Urinary bladder (tissue), 3 donors: ENCODE measurements at regions not wholly inside any gene's neighbourhood (a gene's known extent, or its start where the extent isn't known, plus 50 kb on each side); places are given as distances from the start of the nearest gene placed in this dataset.
"Not testable (repeated sequence)": the region's sequence is repeated elsewhere in the genome, so short reads cannot be mapped to it uniquely, and the experiment has no call there.

Experiments used
- DNase-seq: peaks from one replicate; pipeline ENCODE4 v3.0.0-alpha.2; 2015; ENCODE audit errors: extremely low spot score
- H3K27ac ChIP-seq: one replicate; pipeline ENCODE4 v1.5.1; 2013; ENCODE audit warnings: low read depth, mild to moderate bottlenecking, moderate library complexity
- H3K36me3 ChIP-seq: one replicate; pipeline ENCODE4 v1.6.1; 2013; ENCODE audit warnings: mild to moderate bottlenecking, moderate library complexity; ENCODE audit not compliant: insufficient read depth
- H3K4me1 ChIP-seq: one replicate; pipeline ENCODE4 v1.6.1; 2013; ENCODE audit warnings: mild to moderate bottlenecking, moderate library complexity; ENCODE audit not compliant: insufficient read depth
- H3K4me3 ChIP-seq: one replicate; pipeline ENCODE4 v1.5.1; 2013; ENCODE audit warnings: low read depth, low read length
- WGBS: extraction: QIAGEN DNeasy Blood & Tissue Kit; methylation state at CpG from one replicate; pipeline ENCODE4 v1.1.7; 2013; 5-methylcytosine and 5-hydroxymethylcytosine counted together
- donor health status: healthy with polysubstance abuse.
- donor health status: healthy.

GRCh38 chr6:141218583-141218982 lies 914.1 kb upstream of the GJE1 start:
- H3K27ac ChIP-seq, result no peak overlapping the region

GRCh38 chr6:141216726-141217125 lies 916.0 kb upstream of the GJE1 start:
- no peaks in the 10 kb centered on the region for H3K4me1 ChIP-seq
- DNase-seq, result no peak
- no peak overlapping the region for H3K4me3 ChIP-seq
- H3K36me3 ChIP-seq, result no peaks in the 10 kb centered on the region
- no peak overlapping the region for H3K27ac ChIP-seq

More at GRCh38 chr6:141218583-141218982, 914.1 kb upstream of the GJE1 start:
- no peaks in the 10 kb centered on the region for H3K4me1 ChIP-seq
- DNase-seq, result no peak
- H3K36me3 ChIP-seq, result no peaks in the 10 kb centered on the region
- no peak overlapping the region for H3K4me3 ChIP-seq

GRCh38 chr6:141212296-141212695 lies 920.4 kb upstream of the GJE1 start:
- Histone ChIP-seq H3K27ac (no peak overlapping the region), H3K36me3 (no peaks in the 10 kb centered on the region), H3K4me1 (no peaks in the 10 kb centered on the region), H3K4me3 (no peak overlapping the region)
- 43% methylated on average over 1 of the region's 1 CpG for WGBS
- no peak for DNase-seq

- WGBS, result 63% methylated on average over 3 of the region's 3 CpGs
- DNase-seq, result no peak
- no peak overlapping the region for H3K27ac ChIP-seq
- H3K36me3 ChIP-seq, result no peaks in the 10 kb centered on the region
- no peaks in the 10 kb centered on the region for H3K4me1 ChIP-seq
- no peak overlapping the region for H3K4me3 ChIP-seq
These were observed 920.9 kb upstream of the GJE1 start for GRCh38 chr6:141211845-141212244.

- Histone ChIP-seq H3K4me3 (no peak overlapping the region), H3K27ac (no peak overlapping the region), H3K36me3 (no peaks in the 10 kb centered on the region), H3K4me1 (no peaks in the 10 kb centered on the region)
- WGBS, result 0% methylated on average over 1 of the region's 1 CpG
- DNase-seq, result no peak
These were observed 921.8 kb upstream of the GJE1 start for GRCh38 chr6:141210901-141211300.

- DNase-seq, result no peak
- H3K36me3 ChIP-seq, result no peaks in the 10 kb centered on the region
- H3K4me3 ChIP-seq, result no peak overlapping the region
- WGBS, result 84% methylated on average over 4 of the region's 4 CpGs
- H3K27ac ChIP-seq, result no peak overlapping the region
- no peaks in the 10 kb centered on the region for H3K4me1 ChIP-seq
These were observed 922.8 kb upstream of the GJE1 start for GRCh38 chr6:141209890-141210289.

GRCh38 chr6:141208101-141208500 lies 924.6 kb upstream of the GJE1 start:
- Histone ChIP-seq H3K4me1 (no peaks in the 10 kb centered on the region), H3K27ac (no peak overlapping the region), H3K4me3 (no peak overlapping the region), H3K36me3 (no peaks in the 10 kb centered on the region)
- WGBS, result 96% methylated on average over 1 of the region's 1 CpG
- no peak for DNase-seq

GRCh38 chr6:141203902-141204575 lies 928.7 kb upstream of the GJE1 start:
- Histone ChIP-seq H3K36me3 (no peaks in the 10 kb centered on the region), H3K4me3 (no peak overlapping the region), H3K27ac (no peak overlapping the region), H3K4me1 (no peaks in the 10 kb centered on the region)
- no peak for DNase-seq
- WGBS, result 91% methylated on average over 4 of the region's 4 CpGs

GRCh38 chr6:141202626-141203025 lies 930.1 kb upstream of the GJE1 start:
- no peak for DNase-seq
- Histone ChIP-seq H3K36me3 (no peaks in the 10 kb centered on the region), H3K27ac (no peak overlapping the region), H3K4me3 (no peak overlapping the region), H3K4me1 (no peaks in the 10 kb centered on the region)
- WGBS, result 91% methylated on average over 4 of the region's 4 CpGs

- 39% methylated on average over 1 of the region's 1 CpG for WGBS
- H3K36me3 ChIP-seq, result no peaks in the 10 kb centered on the region
- H3K4me3 ChIP-seq, result no peak overlapping the region
- DNase-seq, result peak; percentile 8
- H3K4me1 ChIP-seq, result no peaks in the 10 kb centered on the region
- peak overlapping the region; percentile 18 for H3K27ac ChIP-seq
These were observed 933.7 kb upstream of the GJE1 start for GRCh38 chr6:141199074-141199473.

- Histone ChIP-seq H3K36me3 (no peaks in the 10 kb centered on the region), H3K27ac (no peak overlapping the region), H3K4me3 (no peak overlapping the region), H3K4me1 (no peaks in the 10 kb centered on the region)
- 92% methylated on average over 6 of the region's 6 CpGs for WGBS
- DNase-seq, result no peak
These were observed 937.4 kb upstream of the GJE1 start for GRCh38 chr6:141195251-141195832.

GRCh38 chr6:141183368-141183767 lies 949.4 kb upstream of the GJE1 start:
- H3K4me1 ChIP-seq, result no peaks in the 10 kb centered on the region
- no peaks in the 10 kb centered on the region for H3K36me3 ChIP-seq
- H3K4me3 ChIP-seq, result no peak overlapping the region
- no peak for DNase-seq
- WGBS, result 96% methylated on average over 9 of the region's 9 CpGs
- H3K27ac ChIP-seq, result no peak overlapping the region

- H3K36me3 ChIP-seq, H3K4me1 ChIP-seq, H3K4me3 ChIP-seq, H3K27ac ChIP-seq, DNase-seq: not testable (repeated sequence)
- WGBS, result 94% methylated on average over 5 of the region's 5 CpGs
These were observed 957.3 kb upstream of the GJE1 start for GRCh38 chr6:141175458-141175857.

- Histone ChIP-seq H3K27ac (no peak overlapping the region), H3K36me3 (no peaks in the 10 kb centered on the region), H3K4me1 (no peaks in the 10 kb centered on the region), H3K4me3 (no peak overlapping the region)
- no peak for DNase-seq
- 93% methylated on average over 18 of the region's 18 CpGs for WGBS
These were observed 957.8 kb upstream of the GJE1 start for GRCh38 chr6:141174932-141175331.

- Histone ChIP-seq H3K36me3 (no peaks in the 10 kb centered on the region), H3K4me3 (no peak overlapping the region)
- no peak for DNase-seq
These were observed 959.2 kb upstream of the GJE1 start for GRCh38 chr6:141173529-141173928.

More at GRCh38 chr6:141173529-141173928, 959.2 kb upstream of the GJE1 start:
- Histone ChIP-seq H3K27ac (no peak overlapping the region), H3K4me1 (no peaks in the 10 kb centered on the region)
